Mucosa of descending colon (tissue), 3 donors: ENCODE measurements at regions not wholly inside any gene's neighbourhood (a gene's known extent, or its start where the extent isn't known, plus 50 kb on each side); places are given as distances from the start of the nearest gene placed in this dataset.
A peak's percentile ranks its signal among the peaks of the same experiment; 100 is the strongest.
"Not testable (repeated sequence)": the region's sequence is repeated elsewhere in the genome, so short reads cannot be mapped to it uniquely, and the experiment has no call there.

Source experiments
- ATAC-seq: fragments of 200-7000 bp; cut with Tn5 transposase; one replicate; pipeline ENCODE4 v1.9.1; 2020; ENCODE audit warnings: mild to moderate bottlenecking, moderate library complexity
- DNase-seq, 3 donors: peaks; one replicate each; pipeline ENCODE4 v3.0.0-alpha.2; 2020
- H3K36me3 ChIP-seq: fragments of 200-600 bp; one replicate; pipeline ENCODE4 v1.8.0; 2021; ENCODE audit warnings: low read depth, mild to moderate bottlenecking
- H3K4me1 ChIP-seq: fragments of 200-600 bp; one replicate; pipeline ENCODE4 v1.8.0; 2021; ENCODE audit warnings: low read depth, mild to moderate bottlenecking
- H3K4me3 ChIP-seq: fragments of 200-600 bp; one replicate; pipeline ENCODE4 v1.8.0; 2021; ENCODE audit warnings: mild to moderate bottlenecking
- H3K9me3 ChIP-seq: fragments of 200-600 bp; one replicate; pipeline ENCODE4 v1.8.0; 2021; ENCODE audit warnings: mild to moderate bottlenecking
- CTCF ChIP-seq: fragments of 200-600 bp; IDR thresholded peaks from one replicate; pipeline ENCODE4 v1.8.0; 2022; ENCODE audit warnings: antibody characterized with exemption, mild to moderate bottlenecking
- intact Hi-C, 2 donors: fragments of 100-400 bp; cut with DNase I in 1 of 2; cut with micrococcal nuclease in 1 of 2; formaldehyde crosslinking; loops; one replicate each; pipeline versions ENCODE4 v1.11.0 to v1.11.1; 2022; cut with DNase I, micrococcal nuclease
- donor health status: DM: no; HTN: no; CAD: no; lungs with moderate emphysema.
- donor health status: DM: no; HTN: no; CAD: no.
- donor health status: DM: no; HTN: yes; CAD: no.

- ATAC-seq = no peak
- intact Hi-C loops = loop anchor here in 1 of 2 donors (10.0 kb wide), 1 partner anchor 333 kb away; no protein-coding TSS in a partner anchor
- Histone ChIP-seq H3K36me3 (no peaks in the 10 kb centered on the region), H3K4me1 (no peaks in the 10 kb centered on the region), H3K9me3 (no peaks in the 10 kb centered on the region), H3K4me3 (no peak overlapping the region)
- no peak for TF ChIP-seq CTCF
- peak in 1 of 3 donors; percentile 17 for DNase-seq
Measured at GRCh38 chr10:28997734-28998133, 291.1 kb upstream of the LYZL1 start.

- Histone ChIP-seq H3K36me3 (no peaks in the 10 kb centered on the region), H3K9me3 (no peaks in the 10 kb centered on the region), H3K4me3 (no peak overlapping the region), H3K4me1 (no peaks in the 10 kb centered on the region)
- no peak for TF ChIP-seq CTCF
- intact Hi-C loops = no loop called here
- DNase-seq (no peak), ATAC-seq (no peak)
Measured at GRCh38 chr10:29001801-29002200, 287.1 kb upstream of the LYZL1 start.

GRCh38 chr10:29003014-29003413 is 285.9 kb upstream of the LYZL1 start:
- H3K4me1 ChIP-seq, intact Hi-C loops: not testable (repeated sequence)

GRCh38 chr10:29005988-29006387 is 282.9 kb upstream of the LYZL1 start:
- intact Hi-C loops = no loop called here
- Histone ChIP-seq H3K4me1 (no peaks in the 10 kb centered on the region), H3K4me3 (no peak overlapping the region), H3K9me3 (no peaks in the 10 kb centered on the region), H3K36me3 (no peaks in the 10 kb centered on the region)
- DNase-seq (no peak), ATAC-seq (no peak)
- TF ChIP-seq CTCF = no peak

More at GRCh38 chr10:29003014-29003413, 285.9 kb upstream of the LYZL1 start:
- DNase-seq, H3K4me3 ChIP-seq, H3K9me3 ChIP-seq, ATAC-seq, H3K36me3 ChIP-seq: not testable (repeated sequence)

GRCh38 chr10:29007370-29007747 is 281.5 kb upstream of the LYZL1 start:
- Histone ChIP-seq H3K36me3 (no peaks in the 10 kb centered on the region), H3K4me1 (no peaks in the 10 kb centered on the region), H3K4me3 (no peak overlapping the region), H3K9me3 (no peaks in the 10 kb centered on the region)
- DNase-seq = no peak
- intact Hi-C loops = no loop called here
- TF ChIP-seq CTCF = no peak
- no peak for ATAC-seq

- no peak for TF ChIP-seq CTCF
- Histone ChIP-seq H3K36me3 (no peaks in the 10 kb centered on the region), H3K4me1 (no peaks in the 10 kb centered on the region), H3K4me3 (no peak overlapping the region), H3K9me3 (no peaks in the 10 kb centered on the region)
- ATAC-seq = no peak
- no peak for DNase-seq
- intact Hi-C loops = no loop called here
Measured at GRCh38 chr10:29007748-29008610, 280.9 kb upstream of the LYZL1 start.
